ENCODE measurements at regions not wholly inside any gene's neighbourhood (a gene's known extent, or its start where the extent isn't known, plus 50 kb on each side); places are given as distances from the start of the nearest gene placed in this dataset.
"Not testable (repeated sequence)": the region's sequence is repeated elsewhere in the genome, so short reads cannot be mapped to it uniquely, and the experiment has no call there.

DNA sequence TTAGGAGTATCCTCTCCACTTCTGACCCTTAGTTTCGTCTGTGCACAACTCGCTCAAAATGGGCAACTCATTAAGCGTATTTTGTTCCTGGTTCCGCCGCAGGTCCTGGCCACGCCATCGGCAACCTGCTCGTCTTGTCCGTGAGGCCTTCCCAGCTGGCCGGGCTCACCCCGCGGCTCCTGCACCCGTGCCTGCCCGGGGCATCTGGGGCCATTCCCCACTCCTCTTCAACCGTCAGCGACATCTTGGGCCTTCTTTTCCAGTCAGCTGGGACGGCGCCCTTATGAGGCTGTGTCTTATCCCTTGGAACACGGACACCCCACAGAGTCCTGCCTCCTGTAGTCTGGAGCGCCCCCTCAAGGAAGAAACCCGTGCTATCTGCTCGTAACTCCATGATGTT lies 271.9 kb upstream of the NRSN1 start:
- not testable (repeated sequence) for DNase-seq

DNA sequence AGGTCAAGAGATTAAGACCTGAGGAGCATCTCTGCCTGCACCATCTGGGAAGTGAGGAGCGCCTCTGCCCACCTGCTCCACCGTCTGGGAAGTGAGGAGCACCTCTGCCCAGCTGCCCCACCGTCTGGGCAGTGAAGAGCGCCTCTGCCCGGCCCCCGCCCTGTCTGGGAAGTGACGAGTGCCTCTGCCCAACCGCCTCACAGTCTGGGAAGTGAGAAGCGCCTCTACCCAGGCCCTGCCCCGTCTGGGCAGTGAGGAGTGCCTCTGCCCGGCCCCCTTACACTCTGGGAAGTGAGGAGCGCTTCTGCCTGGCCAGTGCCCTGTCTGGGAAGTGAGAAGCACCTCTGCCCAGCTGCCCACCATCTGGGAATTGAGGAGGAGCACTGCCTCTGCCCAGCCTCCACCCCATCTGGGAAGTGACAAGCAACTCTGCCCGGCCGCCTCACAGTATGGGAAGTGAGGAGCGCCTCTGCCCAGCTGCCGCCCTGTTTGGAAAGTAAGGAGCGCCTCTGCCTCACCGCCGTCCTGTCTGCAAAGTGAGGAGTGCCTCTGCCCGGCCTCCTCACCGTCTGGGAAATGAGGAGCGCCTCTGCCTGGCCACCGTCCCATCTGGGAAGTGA lies 270.4 kb upstream of the NRSN1 start:
- DNase-seq, result no peak

DNA sequence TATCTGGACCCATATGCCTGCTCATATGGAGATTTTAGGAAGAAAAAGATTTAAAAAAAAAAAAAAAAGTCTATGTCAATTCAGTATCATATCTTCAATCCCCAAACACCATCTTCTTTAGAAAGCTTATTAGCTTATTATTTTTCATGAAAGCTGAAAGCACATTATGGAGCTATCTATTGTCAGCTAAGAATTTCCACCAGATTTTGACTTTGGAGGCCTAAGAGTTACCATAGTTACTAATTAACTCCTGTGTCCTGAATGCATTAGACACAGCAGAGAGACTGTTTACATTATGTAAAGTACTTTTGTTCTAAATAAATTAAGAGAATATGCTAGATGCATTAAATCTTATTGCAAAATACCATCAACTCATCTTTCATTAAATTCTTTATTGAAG lies 255.5 kb upstream of the NRSN1 start:
- DNase-seq, result no peak

DNA sequence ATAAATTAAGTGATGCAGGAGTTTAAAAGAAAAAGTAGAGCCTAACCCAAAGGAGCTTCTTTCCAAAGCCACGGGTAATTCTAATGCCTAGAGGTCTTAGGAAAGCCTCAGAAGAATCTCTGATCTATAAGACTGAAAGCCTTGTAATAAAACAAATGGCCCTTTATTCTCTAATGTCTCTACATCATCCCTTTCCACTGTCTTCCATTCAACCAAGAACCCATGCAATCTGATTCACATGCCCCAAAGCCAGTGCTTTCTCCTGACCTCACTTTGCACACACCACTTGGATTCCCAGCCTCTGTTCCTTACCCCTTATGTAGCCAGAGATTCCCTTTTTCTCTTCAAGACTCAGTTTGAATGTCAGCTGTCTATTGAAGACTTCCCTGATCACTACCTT lies 252.9 kb upstream of the NRSN1 start:
- DNase-seq, result no peak

DNA sequence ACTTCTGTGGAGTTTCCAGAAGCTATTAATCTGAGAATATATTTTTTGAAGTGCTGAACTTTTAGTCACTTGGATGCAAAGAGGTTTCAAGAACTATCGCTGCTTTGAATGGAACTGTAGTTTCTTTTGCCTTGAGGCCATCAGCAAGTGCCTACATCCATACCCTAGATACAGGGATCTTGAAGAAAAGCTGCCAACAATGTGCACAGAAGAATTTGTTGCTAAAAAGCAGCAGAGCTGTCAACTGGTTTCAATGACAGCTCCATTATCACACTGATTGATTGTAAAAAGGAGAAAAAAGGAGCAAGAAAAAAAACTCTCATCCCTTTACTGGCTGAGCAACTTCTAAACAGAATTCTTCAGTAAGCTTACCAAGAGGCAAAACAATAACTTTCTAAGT lies 251.0 kb upstream of the NRSN1 start:
- DNase-seq, result no peak

GRCh38 chr6:23879816-23880215 lies 246.2 kb upstream of the NRSN1 start:
- DNase-seq, result no peak

- DNase-seq, result no peak
Measured at GRCh38 chr6:23890543-23891227, 235.3 kb upstream of the NRSN1 start.

- DNase-seq, result no peak
Measured at GRCh38 chr6:23905133-23905815, 220.7 kb upstream of the NRSN1 start.

GRCh38 chr6:23910420-23910819 lies 215.6 kb upstream of the NRSN1 start:
- DNase-seq, result peak; percentile 4

GRCh38 chr6:23927935-23928334 lies 198.1 kb upstream of the NRSN1 start:
- DNase-seq, result no peak

GRCh38 chr6:23929201-23929600 lies 196.8 kb upstream of the NRSN1 start:
- DNase-seq, result peak; percentile 19

GRCh38 chr6:23940466-23940865 lies 185.5 kb upstream of the NRSN1 start:
- no peak for DNase-seq

- no peak for DNase-seq
Measured at GRCh38 chr6:23951691-23952090, 174.3 kb upstream of the NRSN1 start.

DNA sequence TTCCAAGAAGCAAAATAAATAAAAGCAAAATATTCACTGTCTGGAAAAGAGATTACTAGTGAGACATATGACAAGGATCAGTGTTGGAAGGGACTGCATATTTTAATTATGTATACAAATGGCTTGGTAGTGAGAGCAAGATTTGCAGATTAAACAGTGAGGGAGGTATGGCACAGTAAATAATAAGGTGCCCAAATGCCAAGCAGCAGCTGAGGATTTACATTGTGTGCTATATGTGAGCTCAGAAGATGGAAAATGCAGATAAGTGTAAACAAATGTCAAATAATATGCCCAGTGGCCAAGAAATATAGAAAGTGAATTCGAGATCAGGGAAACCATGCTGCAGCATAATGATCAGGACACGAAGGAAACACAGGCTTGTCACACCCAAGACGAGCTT lies 173.8 kb upstream of the NRSN1 start:
- DNase-seq, result no peak

- no peak for DNase-seq
Measured at GRCh38 chr6:23953976-23954375, 172.0 kb upstream of the NRSN1 start.

GRCh38 chr6:23957017-23957416 lies 169.0 kb upstream of the NRSN1 start:
- DNase-seq, result no peak

DNA sequence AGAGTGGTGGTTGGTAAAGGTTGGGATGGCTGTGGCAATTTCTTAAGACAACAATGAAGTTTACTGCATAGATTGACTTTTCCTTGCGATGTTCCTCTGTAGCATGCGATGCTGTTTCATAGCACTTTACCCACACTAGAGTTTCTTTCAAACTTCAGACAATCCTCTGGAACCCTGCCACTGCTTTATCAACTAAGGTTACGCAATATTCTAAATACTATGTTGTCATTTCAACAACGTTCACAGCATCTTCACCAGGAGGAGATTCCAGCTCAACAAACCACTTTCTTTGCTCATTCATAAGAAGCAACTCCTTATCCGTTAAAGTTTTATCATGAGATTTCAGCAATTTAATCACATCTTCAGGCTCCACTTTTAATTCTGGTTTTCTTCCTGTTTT lies 161.2 kb upstream of the NRSN1 start:
- DNase-seq, result no peak

DNA sequence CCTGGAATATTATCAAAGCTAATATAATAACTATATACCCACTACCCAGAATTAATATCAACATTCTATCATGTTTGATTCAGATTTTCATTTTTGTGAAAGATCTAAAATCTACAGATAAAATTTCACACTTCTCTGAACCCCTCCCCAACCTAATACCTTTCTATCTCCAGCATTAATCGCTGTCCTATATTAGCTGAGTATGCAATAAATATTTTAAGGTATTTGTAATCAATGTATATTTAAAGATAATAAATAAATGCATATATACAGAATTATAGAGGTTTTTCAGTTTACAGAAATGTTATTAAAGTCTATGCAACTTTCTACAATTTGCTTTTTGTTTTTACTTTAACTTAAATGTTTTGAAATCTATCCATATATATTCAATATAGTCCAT lies 156.7 kb upstream of the NRSN1 start:
- DNase-seq, result no peak

DNA sequence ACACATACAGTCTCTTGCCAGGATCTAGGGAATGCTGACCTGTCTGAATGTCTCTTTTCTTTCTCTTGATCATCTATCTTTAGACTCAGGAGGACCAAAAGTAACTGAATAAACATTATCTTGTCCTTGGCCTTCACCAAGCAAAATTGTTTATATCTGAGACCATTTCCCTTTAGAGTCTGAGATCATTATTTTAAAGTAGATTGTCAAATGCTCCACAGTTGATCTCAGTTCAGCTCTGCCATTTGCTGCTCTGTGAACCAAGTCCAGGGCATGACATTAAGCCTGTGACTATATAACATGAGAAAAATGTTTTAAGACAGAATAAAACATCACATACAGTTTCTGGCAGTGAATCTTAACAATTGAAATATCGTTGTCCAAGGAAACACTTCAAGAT lies 148.3 kb upstream of the NRSN1 start:
- DNase-seq, result no peak

GRCh38 chr6:23980965-23981364 lies 145.1 kb upstream of the NRSN1 start:
- no peak for DNase-seq

GRCh38 chr6:23981923-23982322 lies 144.1 kb upstream of the NRSN1 start:
- no peak for DNase-seq

DNA sequence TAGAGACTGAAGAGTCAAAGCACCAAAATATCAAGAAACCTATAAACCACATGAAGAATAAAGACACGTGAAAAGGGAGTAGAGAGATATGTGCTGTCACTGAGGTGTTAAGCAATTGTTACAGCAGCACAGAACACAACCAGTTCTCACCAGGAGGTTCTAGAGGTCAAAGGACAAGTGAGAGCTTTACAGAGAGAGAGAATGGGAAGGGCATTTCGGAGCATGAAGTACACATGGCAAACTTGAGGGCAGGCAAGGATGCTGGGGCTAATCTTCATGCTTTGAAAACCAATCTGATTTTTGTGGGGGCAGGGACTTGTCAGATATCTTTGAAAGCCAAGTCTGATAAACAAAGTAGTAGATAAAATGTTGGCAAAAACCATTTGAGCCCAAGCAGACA lies 142.3 kb upstream of the NRSN1 start:
- no peak for DNase-seq

GRCh38 chr6:23985015-23985414 lies 141.0 kb upstream of the NRSN1 start:
- no peak for DNase-seq

DNA sequence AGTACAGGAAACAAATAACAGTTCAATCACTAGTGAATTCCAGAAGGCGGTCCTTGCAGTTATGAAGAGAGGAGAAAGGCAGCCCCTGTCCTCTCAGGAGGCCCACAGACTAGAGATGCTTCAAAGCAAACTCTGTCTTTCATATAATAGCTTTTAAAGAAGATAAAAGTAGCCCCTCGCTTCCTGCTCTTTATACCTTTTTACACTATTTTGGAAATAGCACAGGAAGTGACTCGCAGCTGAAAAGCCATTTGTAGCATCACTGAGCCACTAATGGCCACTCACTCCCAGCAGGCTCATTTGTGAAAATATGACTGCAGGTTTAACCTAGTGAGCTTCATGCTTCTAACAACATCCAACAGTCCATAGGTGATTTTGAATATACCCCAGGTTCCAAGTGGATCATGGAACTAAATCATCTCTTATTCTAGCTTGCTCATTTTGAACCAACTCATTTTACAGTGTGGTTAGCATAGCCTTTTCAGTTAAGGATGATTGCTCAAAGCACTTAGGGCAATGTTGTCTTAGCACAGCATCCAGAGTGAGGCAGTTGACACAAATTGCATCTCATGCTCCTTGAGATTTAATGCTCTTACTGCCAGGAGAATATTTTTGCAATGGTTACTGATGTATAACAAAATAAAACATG lies 136.0 kb upstream of the NRSN1 start:
- DNase-seq, result no peak

All from DMS153 (cell line).